ENCODE measurements at regions not wholly inside any gene's neighbourhood (a gene's known extent, or its start where the extent isn't known, plus 50 kb on each side); places are given as distances from the start of the nearest gene placed in this dataset.
"Not testable (repeated sequence)": the region's sequence is repeated elsewhere in the genome, so short reads cannot be mapped to it uniquely, and the experiment has no call there.

GRCh38 chr4:137851435-137851834 is 319.1 kb upstream of the PCDH18 start:
- DNase-seq: no peak

GRCh38 chr4:137827945-137828344 is 295.7 kb upstream of the PCDH18 start:
- DNase-seq: not testable (repeated sequence)

GRCh38 chr4:137825505-137825904 is 293.2 kb upstream of the PCDH18 start:
- no peak for DNase-seq

GRCh38 chr4:137823007-137823406 is 290.7 kb upstream of the PCDH18 start:
- DNase-seq: no peak

GRCh38 chr4:137819964-137820383 is 287.7 kb upstream of the PCDH18 start:
- DNase-seq: no peak

- DNase-seq: no peak
Measured at GRCh38 chr4:137812258-137812657, 280.0 kb upstream of the PCDH18 start.

GRCh38 chr4:137806420-137806819 is 274.1 kb upstream of the PCDH18 start:
- no peak for DNase-seq

- DNase-seq: no peak
Measured at GRCh38 chr4:137804906-137805495, 272.7 kb upstream of the PCDH18 start.

- peak; percentile 91 for DNase-seq
Measured at GRCh38 chr4:137800861-137801260, 268.6 kb upstream of the PCDH18 start.

GRCh38 chr4:137794764-137795254 is 262.5 kb upstream of the PCDH18 start:
- peak; percentile 64 for DNase-seq

GRCh38 chr4:137789263-137789662 is 257.0 kb upstream of the PCDH18 start:
- not testable (repeated sequence) for DNase-seq

GRCh38 chr4:137783923-137784322 is 251.6 kb upstream of the PCDH18 start:
- DNase-seq: not testable (repeated sequence)

- DNase-seq: no peak
Measured at GRCh38 chr4:137775701-137776100, 243.4 kb upstream of the PCDH18 start.

- DNase-seq: no peak
Measured at GRCh38 chr4:137774501-137774900, 242.2 kb upstream of the PCDH18 start.

- no peak for DNase-seq
Measured at GRCh38 chr4:137768881-137769280, 236.6 kb upstream of the PCDH18 start.

GRCh38 chr4:137768196-137768595 is 235.9 kb upstream of the PCDH18 start:
- DNase-seq: no peak

GRCh38 chr4:137762591-137762990 is 230.3 kb upstream of the PCDH18 start:
- DNase-seq: no peak

GRCh38 chr4:137754652-137755471 is 222.6 kb upstream of the PCDH18 start:
- peak; percentile 75 for DNase-seq

GRCh38 chr4:137749466-137749865 is 217.2 kb upstream of the PCDH18 start:
- DNase-seq: no peak

GRCh38 chr4:137748616-137749015 is 216.3 kb upstream of the PCDH18 start:
- DNase-seq: peak; percentile 29

- no peak for DNase-seq
Measured at GRCh38 chr4:137740141-137740540, 207.8 kb upstream of the PCDH18 start.

GRCh38 chr4:137739391-137739790 is 207.1 kb upstream of the PCDH18 start:
- DNase-seq: no peak

GRCh38 chr4:137738375-137738990 is 206.2 kb upstream of the PCDH18 start:
- DNase-seq: peak; percentile 38
